ENCODE measurements at regions not wholly inside any gene's neighbourhood (a gene's known extent, or its start where the extent isn't known, plus 50 kb on each side); places are given as distances from the start of the nearest gene placed in this dataset.

- DNase-seq (ENCODE audit: low read depth): no peak
- no peak overlapping the region for H3K4me3 ChIP-seq (ENCODE audit: low read length)
- TF ChIP-seq CTCF (conservative IDR thresholded peaks at IDR 0.05; ENCODE audit: low read length): no peak
Observed at GRCh38 chr10:90195288-90195840, 494.0 kb downstream of the KIF20B start.

- no peak for TF ChIP-seq CTCF (conservative IDR thresholded peaks at IDR 0.05; ENCODE audit: low read length)
- no peak overlapping the region for H3K4me3 ChIP-seq (ENCODE audit: low read length)
- DNase-seq (ENCODE audit: low read depth): no peak
Observed at GRCh38 chr10:90197766-90198165, 496.4 kb downstream of the KIF20B start.

- no peak for TF ChIP-seq CTCF (conservative IDR thresholded peaks at IDR 0.05; ENCODE audit: low read length)
- no peak overlapping the region for H3K4me3 ChIP-seq (ENCODE audit: low read length)
- no peak for DNase-seq (ENCODE audit: low read depth)
Observed at GRCh38 chr10:90199093-90199492, 497.7 kb downstream of the KIF20B start.

- no peak for TF ChIP-seq CTCF (conservative IDR thresholded peaks at IDR 0.05; ENCODE audit: low read length)
- no peak for DNase-seq (ENCODE audit: low read depth)
- H3K4me3 ChIP-seq (ENCODE audit: low read length): no peak overlapping the region
Observed at GRCh38 chr10:90199513-90199912, 498.1 kb downstream of the KIF20B start.

- no peak overlapping the region for H3K4me3 ChIP-seq (ENCODE audit: low read length)
- TF ChIP-seq CTCF (conservative IDR thresholded peaks at IDR 0.05; ENCODE audit: low read length): no peak
- no peak for DNase-seq (ENCODE audit: low read depth)
Observed at GRCh38 chr10:90204131-90204955, 503.0 kb downstream of the KIF20B start.

GRCh38 chr10:90204956-90205314 lies 503.5 kb downstream of the KIF20B start:
- H3K4me3 ChIP-seq (ENCODE audit: low read length): no peak overlapping the region
- DNase-seq (ENCODE audit: low read depth): no peak
- no peak for TF ChIP-seq CTCF (conservative IDR thresholded peaks at IDR 0.05; ENCODE audit: low read length)

- no peak overlapping the region for H3K4me3 ChIP-seq (ENCODE audit: low read length)
- no peak for DNase-seq (ENCODE audit: low read depth)
- no peak for TF ChIP-seq CTCF (conservative IDR thresholded peaks at IDR 0.05; ENCODE audit: low read length)
Observed at GRCh38 chr10:90205340-90205739, 503.9 kb downstream of the KIF20B start.
